GM12878 (cell line): ENCODE measurements at regions not wholly inside any gene's neighbourhood (a gene's known extent, or its start where the extent isn't known, plus 50 kb on each side); places are given as distances from the start of the nearest gene placed in this dataset.

ENCODE experiments used
- ATAC-seq: fragments of 200-7000 bp; cut with Tn5 transposase; 3 replicates; pipeline ENCODE4 v1.9.1; 2020; ENCODE audit warnings: mild to moderate bottlenecking, moderate library complexity
- BruUV-seq: library from RNA; stranded (reverse); fragments of 400-500 nt; replicated peaks from 2 replicates; lab custom pipeline; 2021; lab: Mats Ljungman, UMichigan
- CTCF ChIA-PET: fragments of 300-600 bp; sonication (Branson Sonifier 250); formaldehyde crosslinking; extraction: SDS; loops from one replicate; lab custom pipeline; 2021; ENCODE audit warnings: inconsistent platforms; lab: Yijun Ruan, JAX
- POLR2A ChIA-PET: fragments of 350-600 bp; formaldehyde crosslinking; extraction: SDS; loops from one replicate; lab custom pipeline; 2021; ENCODE audit warnings: inconsistent platforms; lab: Charles Lee
- RAD21 ChIA-PET: fragments of 300-600 bp; sonication (Branson Sonifier 250); formaldehyde crosslinking; loops from one replicate; lab custom pipeline; 2023; ENCODE audit warnings: antibody characterized with exemption; ENCODE audit not compliant: unreplicated experiment; lab: Charles Lee
- SMC1A ChIA-PET: fragments of 300-600 bp; sonication (Branson Sonifier 250); formaldehyde crosslinking; loops from one replicate; lab custom pipeline; 2023; ENCODE audit not compliant: unreplicated experiment, uncharacterized antibody; lab: Charles Lee
- DNase-seq: peaks from one replicate; pipeline ENCODE4 v3.0.0-alpha.2; 2011; ENCODE audit warnings: low read depth, low spot score
- FAIRE-seq: peaks from 3 replicates; lab custom pipeline; 2011; peaks lifted over from hg19 to GRCh38; lab: Jason Lieb, UNC
- H2AFZ ChIP-seq: 2 replicates; pipeline ENCODE4 v1.6.0; 2011; ENCODE audit warnings: low read depth, low read length, control low read depth; ENCODE audit not compliant: control insufficient read depth
- H3K27ac ChIP-seq: 2 replicates; pipeline ENCODE4 v1.5.1; 2011; ENCODE audit warnings: control low read depth; ENCODE audit not compliant: control insufficient read depth, insufficient read depth
- H3K27me3 ChIP-seq, 2 experiments: replicated peaks in 1 of 2; 2 replicates each; pipeline versions ENCODE4 v1.6.0 to v1.6.1; 2011; ENCODE audit warnings: low read length in 1 of 2; ENCODE audit not compliant: control insufficient read depth in 2 of 2, insufficient read depth in 2 of 2
- H3K36me3 ChIP-seq, 2 experiments: 2 replicates each; pipeline ENCODE4 v1.5.1; 2011; ENCODE audit warnings: low read length in 1 of 2; ENCODE audit not compliant: control insufficient read depth in 2 of 2, insufficient read depth in 2 of 2
- H3K4me1 ChIP-seq: 2 replicates; pipeline ENCODE4 v1.6.1; 2011; ENCODE audit warnings: mild to moderate bottlenecking, low read length, moderate library complexity, mixed read lengths; ENCODE audit not compliant: control insufficient read depth, insufficient read depth
- H3K4me2 ChIP-seq: 2 replicates; pipeline ENCODE4 v1.6.0; 2011; ENCODE audit warnings: control low read depth; ENCODE audit not compliant: control insufficient read depth, insufficient read depth
- H3K4me3 ChIP-seq: fragments of 200-600 bp; sonication (generic); 2 replicates; pipeline ENCODE4 v1.5.1; 2016
- H3K79me2 ChIP-seq: 2 replicates; pipeline ENCODE4 v1.6.0; 2011; ENCODE audit warnings: low read length; ENCODE audit not compliant: control insufficient read depth, insufficient read depth
- H3K9ac ChIP-seq: 2 replicates; pipeline ENCODE4 v1.8.0; 2011; ENCODE audit warnings: low read length, control low read depth, mixed read lengths; ENCODE audit not compliant: control insufficient read depth, insufficient read depth
- H3K9me3 ChIP-seq: replicated peaks from 3 replicates; pipeline ENCODE4 v1.5.1; 2011; ENCODE audit warnings: mild to moderate bottlenecking, low read length; ENCODE audit not compliant: control insufficient read depth, insufficient read depth
- H4K20me1 ChIP-seq: 2 replicates; pipeline ENCODE4 v1.6.0; 2011; ENCODE audit not compliant: control insufficient read depth, insufficient read depth
- CHD1 ChIP-seq: IDR thresholded peaks from 2 replicates; pipeline ENCODE4 v1.6.1; 2012; ENCODE audit warnings: low read depth, low read length, improper control_type of control experiment
- CUX1 ChIP-seq: IDR thresholded peaks from 2 replicates; pipeline ENCODE4 v1.6.1; 2012; ENCODE audit warnings: improper control_type of control experiment, low read depth, low read length; ENCODE audit not compliant: insufficient replicate concordance
- JUNB ChIP-seq: IDR thresholded peaks from 2 replicates; pipeline ENCODE4 v1.6.1; 2016; ENCODE audit warnings: antibody characterized with exemption, mild to moderate bottlenecking
- SIX5 ChIP-seq: IDR thresholded peaks from 2 replicates; pipeline ENCODE4 v1.6.1; 2011; ENCODE audit warnings: mild to moderate bottlenecking, low read depth, low read length, moderate library complexity; ENCODE audit not compliant: severe bottlenecking
- ZNF384 ChIP-seq: IDR thresholded peaks from 2 replicates; pipeline ENCODE4 v1.6.1; 2012; ENCODE audit warnings: low read depth, mild to moderate bottlenecking, low read length, improper control_type of control experiment, borderline replicate concordance
- WGBS: methylation state at CpG from one replicate; pipeline ENCODE4 v1.1.6; 2016; ENCODE audit warnings: low lambda C conversion rate; ENCODE audit not compliant: insufficient replicate concordance, insufficient coverage; ENCODE audit errors: missing lambda C conversion rate; 5-methylcytosine and 5-hydroxymethylcytosine counted together
- in situ Hi-C: fragments of 300-500 bp; cut with MboI; formaldehyde crosslinking; loops from 9 replicates; pipeline ENCODE4 v1.14.3; 2018; ENCODE audit warnings: mixed read lengths
- intact Hi-C: fragments of 100-400 bp; cut with micrococcal nuclease; formaldehyde crosslinking; loops from one replicate; pipeline ENCODE4 v1.14.2; 2022; ENCODE audit not compliant: unreplicated experiment
- TF ChIP-seq, protein P1 (sequence below): fragments of 450-650 bp; formaldehyde crosslinking; IDR thresholded peaks from 2 replicates; pipeline ENCODE4 v1.4.0; 2022; ENCODE audit warnings: mild to moderate bottlenecking, moderate library complexity

DNA sequence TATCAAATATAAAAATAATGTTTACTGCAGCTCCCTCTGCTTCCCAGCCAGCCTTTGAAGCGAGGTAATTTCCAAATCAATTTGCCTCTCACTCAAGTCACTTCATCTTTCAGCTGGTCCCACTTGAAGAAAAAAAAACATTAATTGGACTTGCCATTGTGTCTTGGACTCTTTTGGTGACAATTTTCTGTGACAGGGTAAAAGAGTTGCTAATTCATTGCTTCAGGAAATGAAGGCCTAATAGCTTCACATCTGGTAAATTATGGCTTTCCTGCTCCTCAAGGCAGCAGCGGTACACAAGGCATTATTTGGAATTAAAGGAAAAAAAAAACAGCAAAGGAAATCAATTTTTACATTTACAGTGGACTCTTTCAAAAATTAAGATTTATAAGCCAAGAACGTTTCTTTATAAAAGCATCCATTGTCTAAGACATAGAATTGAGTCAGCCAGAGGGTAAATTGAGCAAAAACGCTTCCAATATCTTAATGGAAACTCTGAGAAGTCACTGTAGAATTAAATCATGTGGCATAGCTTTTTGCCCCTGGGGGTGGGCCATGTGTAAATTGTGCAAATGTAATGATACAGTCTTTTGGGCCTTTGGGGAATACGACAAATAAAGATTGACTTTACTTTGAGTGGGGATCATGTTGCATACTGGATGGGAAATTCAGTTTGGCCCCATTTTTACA lies 102.5 kb downstream of the LYPLAL1 start (continued):
- TF ChIP-seq CUX1, result no peak
- TF ChIP-seq, all 136 proteins: peak for 0

DNA sequence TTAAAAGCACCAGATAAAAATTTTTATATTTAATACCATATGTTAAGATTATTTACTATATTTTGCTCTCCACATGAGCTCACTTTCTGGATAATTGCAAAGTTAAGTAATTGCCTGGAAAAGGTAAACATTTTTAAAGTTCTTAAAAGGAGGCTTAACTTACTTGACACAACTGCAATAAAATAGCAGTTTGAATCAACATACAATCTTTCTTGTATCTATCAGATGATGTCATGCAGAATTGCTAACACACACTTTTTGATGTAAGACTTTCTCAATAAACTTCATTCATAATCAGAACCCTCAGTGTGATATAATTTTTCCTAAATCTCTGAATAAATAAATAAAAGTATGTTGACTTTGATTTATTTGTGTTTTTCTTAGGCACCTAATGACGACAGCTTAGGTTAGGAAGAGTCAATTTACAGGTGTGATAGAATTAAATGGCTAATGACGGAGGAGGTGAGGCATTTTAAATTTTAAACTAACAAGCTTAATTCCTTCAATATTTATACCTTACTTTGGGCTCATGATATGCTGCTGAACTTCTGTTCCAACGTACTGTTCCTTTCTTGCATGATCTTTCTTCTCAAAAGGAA lies 99.5 kb downstream of the LYPLAL1 start:
- DNase-seq, result no peak
- H3K4me2 ChIP-seq, result no peak overlapping the region
- FAIRE-seq, result no peak
- intact Hi-C loops (no loop called here), in situ Hi-C loops (no loop called here)
- SMC1A ChIA-PET, result interaction anchor here (0.7 kb wide), 1 partner anchor 9 kb away, joined by 3 read pairs; no protein-coding TSS in a partner anchor
- no peak for ATAC-seq
- no peak overlapping the region for H3K4me3 ChIP-seq
- H3K79me2 ChIP-seq, result no peaks in the 10 kb centered on the region
- H2AFZ ChIP-seq, result no peak overlapping the region
- no TSS peak for BruUV-seq
- RAD21 ChIA-PET, result no interaction called here
- POLR2A ChIA-PET, result no interaction called here
- no peaks in the 10 kb centered on the region for H4K20me1 ChIP-seq
- no peak overlapping the region for H3K27ac ChIP-seq
- CTCF ChIA-PET, result no interaction called here
- H3K27me3 ChIP-seq, result no peaks in the 10 kb centered on the region
- 88% methylated on average over 3 of the region's 3 CpGs for WGBS
- H3K9ac ChIP-seq, result no peak overlapping the region
- H3K4me1 ChIP-seq, result no peaks in the 10 kb centered on the region
- H3K36me3 ChIP-seq, result no peaks in the 10 kb centered on the region
- no peaks in the 10 kb centered on the region for H3K9me3 ChIP-seq
- no peak for TF ChIP-seq ZNF384
- no peak for TF ChIP-seq SIX5
- TF ChIP-seq, protein P1, sequence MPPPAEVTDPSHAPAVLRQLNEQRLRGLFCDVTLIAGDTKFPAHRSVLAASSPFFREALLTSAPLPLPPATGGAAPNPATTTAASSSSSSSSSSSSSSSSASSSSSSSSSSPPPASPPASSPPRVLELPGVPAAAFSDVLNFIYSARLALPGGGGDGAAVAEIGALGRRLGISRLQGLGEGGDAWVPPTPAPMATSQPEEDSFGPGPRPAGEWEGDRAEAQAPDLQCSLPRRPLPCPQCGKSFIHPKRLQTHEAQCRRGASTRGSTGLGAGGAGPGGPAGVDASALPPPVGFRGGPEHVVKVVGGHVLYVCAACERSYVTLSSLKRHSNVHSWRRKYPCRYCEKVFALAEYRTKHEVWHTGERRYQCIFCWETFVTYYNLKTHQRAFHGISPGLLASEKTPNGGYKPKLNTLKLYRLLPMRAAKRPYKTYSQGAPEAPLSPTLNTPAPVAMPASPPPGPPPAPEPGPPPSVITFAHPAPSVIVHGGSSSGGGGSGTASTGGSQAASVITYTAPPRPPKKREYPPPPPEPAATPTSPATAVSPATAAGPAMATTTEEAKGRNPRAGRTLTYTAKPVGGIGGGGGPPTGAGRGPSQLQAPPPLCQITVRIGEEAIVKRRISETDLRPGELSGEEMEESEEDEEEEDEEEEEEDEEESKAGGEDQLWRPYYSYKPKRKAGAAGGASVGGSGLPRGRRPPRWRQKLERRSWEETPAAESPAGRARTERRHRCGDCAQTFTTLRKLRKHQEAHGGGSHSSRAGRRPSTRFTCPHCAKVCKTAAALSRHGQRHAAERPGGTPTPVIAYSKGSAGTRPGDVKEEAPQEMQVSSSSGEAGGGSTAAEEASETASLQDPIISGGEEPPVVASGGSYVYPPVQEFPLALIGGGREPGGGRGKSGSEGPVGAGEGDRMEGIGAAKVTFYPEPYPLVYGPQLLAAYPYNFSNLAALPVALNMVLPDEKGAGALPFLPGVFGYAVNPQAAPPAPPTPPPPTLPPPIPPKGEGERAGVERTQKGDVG (CRISPR knock-in tag), result no peak
- TF ChIP-seq JUNB, result no peak
- TF ChIP-seq CHD1, result no peak
- no peak for TF ChIP-seq CUX1
